ENCODE measurements at regions not wholly inside any gene's neighbourhood (a gene's known extent, or its start where the extent isn't known, plus 50 kb on each side); places are given as distances from the start of the nearest gene placed in this dataset.

GRCh38 chr5:8523501-8523900 is 654.6 kb downstream of the MTRR start (continued):
- TF ChIP-seq, protein P1, sequence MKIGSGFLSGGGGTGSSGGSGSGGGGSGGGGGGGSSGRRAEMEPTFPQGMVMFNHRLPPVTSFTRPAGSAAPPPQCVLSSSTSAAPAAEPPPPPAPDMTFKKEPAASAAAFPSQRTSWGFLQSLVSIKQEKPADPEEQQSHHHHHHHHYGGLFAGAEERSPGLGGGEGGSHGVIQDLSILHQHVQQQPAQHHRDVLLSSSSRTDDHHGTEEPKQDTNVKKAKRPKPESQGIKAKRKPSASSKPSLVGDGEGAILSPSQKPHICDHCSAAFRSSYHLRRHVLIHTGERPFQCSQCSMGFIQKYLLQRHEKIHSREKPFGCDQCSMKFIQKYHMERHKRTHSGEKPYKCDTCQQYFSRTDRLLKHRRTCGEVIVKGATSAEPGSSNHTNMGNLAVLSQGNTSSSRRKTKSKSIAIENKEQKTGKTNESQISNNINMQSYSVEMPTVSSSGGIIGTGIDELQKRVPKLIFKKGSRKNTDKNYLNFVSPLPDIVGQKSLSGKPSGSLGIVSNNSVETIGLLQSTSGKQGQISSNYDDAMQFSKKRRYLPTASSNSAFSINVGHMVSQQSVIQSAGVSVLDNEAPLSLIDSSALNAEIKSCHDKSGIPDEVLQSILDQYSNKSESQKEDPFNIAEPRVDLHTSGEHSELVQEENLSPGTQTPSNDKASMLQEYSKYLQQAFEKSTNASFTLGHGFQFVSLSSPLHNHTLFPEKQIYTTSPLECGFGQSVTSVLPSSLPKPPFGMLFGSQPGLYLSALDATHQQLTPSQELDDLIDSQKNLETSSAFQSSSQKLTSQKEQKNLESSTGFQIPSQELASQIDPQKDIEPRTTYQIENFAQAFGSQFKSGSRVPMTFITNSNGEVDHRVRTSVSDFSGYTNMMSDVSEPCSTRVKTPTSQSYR (CRISPR knock-in tag; IDR thresholded peaks at IDR 0.05; ENCODE audit: borderline replicate concordance): no peak
- TF ChIP-seq BORCS8-MEF2B (CRISPR knock-in tag; IDR thresholded peaks at IDR 0.05) (no peak), GATA4 (IDR thresholded peaks at IDR 0.05; ENCODE audit: borderline replicate concordance, low read depth) (no peak), ZFAT (CRISPR knock-in tag; conservative IDR thresholded peaks at IDR 0.05) (no peak), ZBTB14 (CRISPR knock-in tag; IDR thresholded peaks at IDR 0.05) (no peak)

GRCh38 chr5:8525819-8526218 is 656.9 kb downstream of the MTRR start:
- WGBS (ENCODE audit: low lambda C conversion rate): 2% methylated on average over 2 of the region's 2 CpGs
- H3K27me3 ChIP-seq (ENCODE audit: control insufficient read depth in 1 of 2, insufficient read depth in 2 of 2, low read length in 2 of 2): no peaks in the 10 kb centered on the region
- in situ Hi-C loops (cut with HindIII; ENCODE audit: extremely low pct_ligation_motif_present, low pct_unique_long_range_greater_than_20kb) (no loop called here), intact Hi-C loops (cut with micrococcal nuclease; ENCODE audit: unreplicated experiment) (no loop called here)
- H3K9ac ChIP-seq (ENCODE audit: insufficient read depth, low read depth, low read length): no peak overlapping the region
- ChIA-PET CTCF (ENCODE audit: low intra/inter-chr PET ratio, low total read pairs) (no interaction called here), POLR2A (no interaction called here)
- no peaks in the 10 kb centered on the region for H3K36me3 ChIP-seq (replicated peaks in 1 of 2; ENCODE audit: control insufficient read depth in 1 of 2, insufficient read depth in 2 of 2, low read length in 2 of 2)
- no peak overlapping the region for H3K4me2 ChIP-seq (ENCODE audit: low read depth, low read length)
- ATAC-seq (no peak), FAIRE-seq (no peak), DNase-seq (ENCODE audit: low spot score) (no peak)
- H3K9me3 ChIP-seq (ENCODE audit: low read length): peaks cover 5% of the 10 kb centered on the region; the same call in 1 of the 2 replicates
- no peak overlapping the region for H3K4me3 ChIP-seq (replicated peaks in 1 of 3; ENCODE audit: insufficient read depth in 1 of 3, low read depth in 2 of 3, low read length in 3 of 3)
- H3K27ac ChIP-seq (ENCODE audit: extremely low read length, insufficient read depth, low read length): no peak overlapping the region
- H3K79me2 ChIP-seq (ENCODE audit: insufficient read depth, low read length): no peaks in the 10 kb centered on the region
- H4K20me1 ChIP-seq (ENCODE audit: insufficient read depth, low read length): no peaks in the 10 kb centered on the region
- no peaks in the 10 kb centered on the region for H3K4me1 ChIP-seq (ENCODE audit: insufficient read depth, low read length)
- no TSS peak for BruUV-seq (replicated peaks)
- H2AFZ ChIP-seq (ENCODE audit: low read length): no peak overlapping the region
- TF ChIP-seq NFIC (IDR thresholded peaks at IDR 0.05; ENCODE audit: low read length): no peak
- TF ChIP-seq ZNF747 (CRISPR knock-in tag; IDR thresholded peaks at IDR 0.05; ENCODE audit: borderline replicate concordance): no peak
- TF ChIP-seq, protein P2, sequence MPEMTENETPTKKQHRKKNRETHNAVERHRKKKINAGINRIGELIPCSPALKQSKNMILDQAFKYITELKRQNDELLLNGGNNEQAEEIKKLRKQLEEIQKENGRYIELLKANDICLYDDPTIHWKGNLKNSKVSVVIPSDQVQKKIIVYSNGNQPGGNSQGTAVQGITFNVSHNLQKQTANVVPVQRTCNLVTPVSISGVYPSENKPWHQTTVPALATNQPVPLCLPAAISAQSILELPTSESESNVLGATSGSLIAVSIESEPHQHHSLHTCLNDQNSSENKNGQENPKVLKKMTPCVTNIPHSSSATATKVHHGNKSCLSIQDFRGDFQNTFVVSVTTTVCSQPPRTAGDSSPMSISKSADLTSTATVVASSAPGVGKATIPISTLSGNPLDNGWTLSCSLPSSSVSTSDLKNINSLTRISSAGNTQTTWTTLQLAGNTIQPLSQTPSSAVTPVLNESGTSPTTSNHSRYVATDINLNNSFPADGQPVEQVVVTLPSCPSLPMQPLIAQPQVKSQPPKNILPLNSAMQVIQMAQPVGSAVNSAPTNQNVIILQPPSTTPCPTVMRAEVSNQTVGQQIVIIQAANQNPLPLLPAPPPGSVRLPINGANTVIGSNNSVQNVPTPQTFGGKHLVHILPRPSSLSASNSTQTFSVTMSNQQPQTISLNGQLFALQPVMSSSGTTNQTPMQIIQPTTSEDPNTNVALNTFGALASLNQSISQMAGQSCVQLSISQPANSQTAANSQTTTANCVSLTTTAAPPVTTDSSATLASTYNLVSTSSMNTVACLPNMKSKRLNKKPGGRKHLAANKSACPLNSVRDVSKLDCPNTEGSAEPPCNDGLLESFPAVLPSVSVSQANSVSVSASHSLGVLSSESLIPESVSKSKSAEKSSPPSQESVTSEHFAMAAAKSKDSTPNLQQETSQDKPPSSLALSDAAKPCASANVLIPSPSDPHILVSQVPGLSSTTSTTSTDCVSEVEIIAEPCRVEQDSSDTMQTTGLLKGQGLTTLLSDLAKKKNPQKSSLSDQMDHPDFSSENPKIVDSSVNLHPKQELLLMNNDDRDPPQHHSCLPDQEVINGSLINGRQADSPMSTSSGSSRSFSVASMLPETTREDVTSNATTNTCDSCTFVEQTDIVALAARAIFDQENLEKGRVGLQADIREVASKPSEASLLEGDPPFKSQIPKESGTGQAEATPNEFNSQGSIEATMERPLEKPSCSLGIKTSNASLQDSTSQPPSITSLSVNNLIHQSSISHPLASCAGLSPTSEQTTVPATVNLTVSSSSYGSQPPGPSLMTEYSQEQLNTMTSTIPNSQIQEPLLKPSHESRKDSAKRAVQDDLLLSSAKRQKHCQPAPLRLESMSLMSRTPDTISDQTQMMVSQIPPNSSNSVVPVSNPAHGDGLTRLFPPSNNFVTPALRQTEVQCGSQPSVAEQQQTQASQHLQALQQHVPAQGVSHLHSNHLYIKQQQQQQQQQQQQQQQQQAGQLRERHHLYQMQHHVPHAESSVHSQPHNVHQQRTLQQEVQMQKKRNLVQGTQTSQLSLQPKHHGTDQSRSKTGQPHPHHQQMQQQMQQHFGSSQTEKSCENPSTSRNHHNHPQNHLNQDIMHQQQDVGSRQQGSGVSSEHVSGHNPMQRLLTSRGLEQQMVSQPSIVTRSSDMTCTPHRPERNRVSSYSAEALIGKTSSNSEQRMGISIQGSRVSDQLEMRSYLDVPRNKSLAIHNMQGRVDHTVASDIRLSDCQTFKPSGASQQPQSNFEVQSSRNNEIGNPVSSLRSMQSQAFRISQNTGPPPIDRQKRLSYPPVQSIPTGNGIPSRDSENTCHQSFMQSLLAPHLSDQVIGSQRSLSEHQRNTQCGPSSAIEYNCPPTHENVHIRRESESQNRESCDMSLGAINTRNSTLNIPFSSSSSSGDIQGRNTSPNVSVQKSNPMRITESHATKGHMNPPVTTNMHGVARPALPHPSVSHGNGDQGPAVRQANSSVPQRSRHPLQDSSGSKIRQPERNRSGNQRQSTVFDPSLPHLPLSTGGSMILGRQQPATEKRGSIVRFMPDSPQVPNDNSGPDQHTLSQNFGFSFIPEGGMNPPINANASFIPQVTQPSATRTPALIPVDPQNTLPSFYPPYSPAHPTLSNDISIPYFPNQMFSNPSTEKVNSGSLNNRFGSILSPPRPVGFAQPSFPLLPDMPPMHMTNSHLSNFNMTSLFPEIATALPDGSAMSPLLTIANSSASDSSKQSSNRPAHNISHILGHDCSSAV (CRISPR knock-in tag; IDR thresholded peaks at IDR 0.05; ENCODE audit: borderline replicate concordance): no peak
- no peak for TF ChIP-seq ZGPAT (CRISPR knock-in tag; IDR thresholded peaks at IDR 0.05)
- TF ChIP-seq TAF15 (IDR thresholded peaks at IDR 0.05; ENCODE audit: low read depth, low read length, poor library complexity, severe bottlenecking): no peak
